Vagina (tissue), 2 donors: ENCODE measurements at regions not wholly inside any gene's neighbourhood (a gene's known extent, or its start where the extent isn't known, plus 50 kb on each side); places are given as distances from the start of the nearest gene placed in this dataset.

ENCODE experiments used
- CTCF ChIP-seq, 3 experiments: fragments of 450-650 bp in 2 of 3; fragments of 200-600 bp in 1 of 3; sonication (generic) in 1 of 3; IDR thresholded peaks; one replicate each; pipeline ENCODE4 v1.5.1; 2017 to 2019; ENCODE audit warnings: antibody characterized with exemption in 3 of 3, mild to moderate bottlenecking in 2 of 3, moderate library complexity in 2 of 3
- POLR2A ChIP-seq, 2 donors: fragments of 450-650 bp; IDR thresholded peaks; one replicate each; pipeline ENCODE4 v1.6.1; 2017; ENCODE audit warnings: antibody characterized with exemption in 2 of 2, mild to moderate bottlenecking in 2 of 2, moderate library complexity in 2 of 2

- no peak for TF ChIP-seq POLR2A (IDR thresholded peaks at IDR 0.05)
- TF ChIP-seq CTCF (IDR thresholded peaks at IDR 0.05), result no peak
These were observed 226.4 kb upstream of the MAF start for GRCh38 chr16:79826732-79827475.
